IMR-90 (cell line): ENCODE measurements at regions not wholly inside any gene's neighbourhood (a gene's known extent, or its start where the extent isn't known, plus 50 kb on each side); places are given as distances from the start of the nearest gene placed in this dataset.

ENCODE experiments used
- ATAC-seq: fragments of 200-7000 bp; cut with Tn5 transposase; 2 replicates; pipeline ENCODE4 v1.9.1; 2020; ENCODE audit warnings: low read depth, mild to moderate bottlenecking, moderate library complexity
- BruUV-seq: library from RNA; stranded (reverse); fragments of 400-500 nt; replicated peaks from 2 replicates; lab custom pipeline; 2021; lab: Mats Ljungman, UMichigan
- CTCF ChIA-PET: fragments of 300-600 bp; formaldehyde crosslinking; extraction: SDS; loops from one replicate; lab custom pipeline; 2021; ENCODE audit warnings: antibody characterized with exemption; lab: Yijun Ruan, JAX
- POLR2A ChIA-PET: fragments of 300-600 bp; sonication (Branson Sonifier 250); formaldehyde crosslinking; loops from one replicate; lab custom pipeline; 2022; ENCODE audit warnings: antibody characterized with exemption; ENCODE audit not compliant: unreplicated experiment; lab: Charles Lee
- DNase-seq: peaks from one replicate; pipeline ENCODE4 v3.0.0; 2013
- H2AFZ ChIP-seq: replicated peaks from 2 replicates; pipeline ENCODE3; 2013; ENCODE audit warnings: low read length, mild to moderate bottlenecking; ENCODE audit not compliant: poor library complexity
- H2AK5ac ChIP-seq: 2 replicates; pipeline ENCODE4 v1.6.1; 2013; ENCODE audit warnings: low read depth, low read length, inconsistent platforms
- H2AK9ac ChIP-seq: replicated peaks from 2 replicates; pipeline ENCODE3; 2013; ENCODE audit warnings: mild to moderate bottlenecking, low read depth, low read length, moderate library complexity; ENCODE audit not compliant: poor library complexity
- H2BK120ac ChIP-seq: 2 replicates; pipeline ENCODE4 v1.6.1; 2013; ENCODE audit warnings: low read depth, low read length, inconsistent platforms
- H2BK15ac ChIP-seq: 3 replicates; pipeline ENCODE4 v1.6.1; 2013; ENCODE audit warnings: low read depth, low read length, inconsistent platforms
- H2BK20ac ChIP-seq: 2 replicates; pipeline ENCODE4 v1.6.1; 2013; ENCODE audit warnings: low read depth, mild to moderate bottlenecking, inconsistent platforms, low read length, moderate library complexity
- H2BK5ac ChIP-seq: 2 replicates; pipeline ENCODE4 v1.6.1; 2013; ENCODE audit warnings: mild to moderate bottlenecking, low read depth, low read length, inconsistent platforms; ENCODE audit not compliant: poor library complexity, severe bottlenecking
- H3K14ac ChIP-seq: replicated peaks from 2 replicates; pipeline ENCODE4 v1.6.1; 2013; ENCODE audit warnings: low read depth, low read length, inconsistent platforms
- H3K18ac ChIP-seq: 2 replicates; pipeline ENCODE4 v1.6.1; 2013; ENCODE audit warnings: low read depth, low read length, control low read depth
- H3K23ac ChIP-seq: 2 replicates; pipeline ENCODE4 v1.6.1; 2013; ENCODE audit warnings: low read depth, low read length, inconsistent platforms
- H3K27ac ChIP-seq: 2 replicates; pipeline ENCODE4 v1.5.1; 2013; ENCODE audit warnings: mild to moderate bottlenecking, control low read depth, low read length; ENCODE audit not compliant: insufficient read depth
- H3K27me3 ChIP-seq: 2 replicates; pipeline ENCODE4 v1.6.1; 2013; ENCODE audit warnings: low read length; ENCODE audit not compliant: control insufficient read depth, insufficient read depth
- H3K36me3 ChIP-seq: 2 replicates; pipeline ENCODE4 v1.6.1; 2013; ENCODE audit warnings: low read length, mixed read lengths; ENCODE audit not compliant: control insufficient read depth, insufficient read depth
- H3K4ac ChIP-seq: 2 replicates; pipeline ENCODE4 v1.6.1; 2013; ENCODE audit warnings: low read depth, low read length, inconsistent platforms
- H3K4me1 ChIP-seq: 2 replicates; pipeline ENCODE4 v1.6.1; 2013; ENCODE audit warnings: low read length, mixed read lengths; ENCODE audit not compliant: control insufficient read depth, insufficient read depth
- H3K4me2 ChIP-seq: 2 replicates; pipeline ENCODE4 v1.6.1; 2013; ENCODE audit warnings: low read depth, mild to moderate bottlenecking, control low read depth, low read length, moderate library complexity
- H3K4me3 ChIP-seq: 2 replicates; pipeline ENCODE4 v1.5.1; 2013; ENCODE audit warnings: low read depth, mild to moderate bottlenecking, control low read depth, low read length, moderate library complexity; ENCODE audit not compliant: insufficient read depth
- H3K56ac ChIP-seq: 2 replicates; pipeline ENCODE4 v1.6.1; 2013; ENCODE audit warnings: low read length, inconsistent platforms; ENCODE audit not compliant: insufficient read depth; ENCODE audit errors: extremely low read depth
- H3K79me1 ChIP-seq, 2 experiments: 2 replicates each; pipeline ENCODE4 v1.6.1; 2013; ENCODE audit warnings: low read length in 2 of 2, inconsistent platforms in 1 of 2, low read depth in 1 of 2
- H3K9ac ChIP-seq: 2 replicates; pipeline ENCODE4 v1.6.1; 2013; ENCODE audit warnings: low read depth, low read length, control low read depth
- H3K9me1 ChIP-seq: 2 replicates; pipeline ENCODE4 v1.6.1; 2013; ENCODE audit warnings: low read length, inconsistent platforms; ENCODE audit not compliant: insufficient read depth
- H3K9me3 ChIP-seq: 2 replicates; pipeline ENCODE4 v1.6.1; 2013; ENCODE audit warnings: low read length; ENCODE audit not compliant: control insufficient read depth, insufficient read depth
- H4K20me1 ChIP-seq: 2 replicates; pipeline ENCODE4 v1.6.1; 2013; ENCODE audit warnings: low read length, inconsistent platforms; ENCODE audit not compliant: insufficient read depth
- H4K5ac ChIP-seq: 2 replicates; pipeline ENCODE4 v1.6.1; 2013; ENCODE audit warnings: mild to moderate bottlenecking, low read depth, low read length, control low read depth
- H4K8ac ChIP-seq, 2 experiments: 2 replicates each; pipeline ENCODE4 v1.6.1; 2013; ENCODE audit warnings: low read depth in 2 of 2, low read length in 2 of 2, control low read depth in 1 of 2, inconsistent platforms in 1 of 2
- H4K91ac ChIP-seq: 2 replicates; pipeline ENCODE4 v1.6.1; 2013; ENCODE audit warnings: low read depth, low read length, inconsistent platforms; ENCODE audit not compliant: insufficient read depth
- BHLHE40 ChIP-seq: fragments of 150-350 bp; IDR thresholded peaks from 2 replicates; pipeline ENCODE4 v1.6.1; 2016; ENCODE audit warnings: mild to moderate bottlenecking, low read depth, low read length
- CEBPB ChIP-seq: IDR thresholded peaks from 2 replicates; pipeline ENCODE4 v1.6.1; 2012; ENCODE audit warnings: low read depth, low read length, improper control_type of control experiment
- CHD1 ChIP-seq: IDR thresholded peaks from 2 replicates; pipeline ENCODE4 v1.6.1; 2012; ENCODE audit warnings: low read depth, low read length, improper control_type of control experiment
- CTCF ChIP-seq: conservative IDR thresholded peaks from 2 replicates; pipeline ENCODE4 v1.5.1; 2012; ENCODE audit warnings: mild to moderate bottlenecking, low read depth, low read length, improper control_type of control experiment
- ELK1 ChIP-seq: fragments of 150-350 bp; IDR thresholded peaks from 2 replicates; pipeline ENCODE4 v1.6.1; 2016; ENCODE audit warnings: low read depth, mild to moderate bottlenecking, low read length, moderate library complexity, borderline replicate concordance
- FOS ChIP-seq: fragments of 150-350 bp; IDR thresholded peaks from 2 replicates; pipeline ENCODE4 v1.6.1; 2016; ENCODE audit warnings: low read depth, low read length
- MAFK ChIP-seq: IDR thresholded peaks from 2 replicates; pipeline ENCODE4 v1.6.1; 2012; ENCODE audit warnings: low read depth, low read length, improper control_type of control experiment
- MAZ ChIP-seq: IDR thresholded peaks from 2 replicates; pipeline ENCODE4 v1.6.1; 2012; ENCODE audit warnings: low read depth, mild to moderate bottlenecking, low read length, improper control_type of control experiment, moderate library complexity, borderline replicate concordance
- MXI1 ChIP-seq: IDR thresholded peaks from 2 replicates; pipeline ENCODE4 v1.6.1; 2012; ENCODE audit warnings: low read depth, mild to moderate bottlenecking, low read length, moderate library complexity, borderline replicate concordance
- NFE2L2 ChIP-seq: fragments of 150-350 bp; IDR thresholded peaks from 2 replicates; pipeline ENCODE4 v1.6.1; 2016; ENCODE audit warnings: low read depth, mild to moderate bottlenecking, low read length
- POLR2A ChIP-seq: IDR thresholded peaks from 2 replicates; pipeline ENCODE4 v1.6.1; 2012; ENCODE audit warnings: mild to moderate bottlenecking, low read depth, low read length
- RAD21 ChIP-seq: IDR thresholded peaks from 2 replicates; pipeline ENCODE4 v1.6.1; 2012; ENCODE audit warnings: low read length, improper control_type of control experiment
- RCOR1 ChIP-seq: IDR thresholded peaks from 2 replicates; pipeline ENCODE4 v1.6.1; 2012; ENCODE audit warnings: mild to moderate bottlenecking, low read length, improper control_type of control experiment; ENCODE audit not compliant: insufficient replicate concordance
- RFX5 ChIP-seq: IDR thresholded peaks from 2 replicates; pipeline ENCODE4 v1.8.0; 2012; ENCODE audit warnings: low read depth, mild to moderate bottlenecking, low read length, moderate library complexity
- SMC3 ChIP-seq: fragments of 150-350 bp; IDR thresholded peaks from 2 replicates; pipeline ENCODE4 v1.6.1; 2016; ENCODE audit warnings: low read depth, mild to moderate bottlenecking, antibody characterized with exemption, low read length, moderate library complexity
- USF2 ChIP-seq: fragments of 150-350 bp; IDR thresholded peaks from 2 replicates; pipeline ENCODE4 v1.6.1; 2017; ENCODE audit warnings: mild to moderate bottlenecking, antibody characterized with exemption, low read length, low read depth
- WGBS, 2 experiments: methylation state at CpG; one replicate each; pipeline versions ENCODE4 v1.1.5 to v1.1.7; 2013; ENCODE audit warnings: missing lambda C conversion rate in 2 of 2; ENCODE audit not compliant: insufficient read length in 1 of 2; ENCODE audit errors: extremely low coverage in 2 of 2; 5-methylcytosine and 5-hydroxymethylcytosine counted together
- dilution Hi-C: fragments of 300-500 bp; cut with HindIII; formaldehyde crosslinking; loops from one replicate; pipeline ENCODE4 v1.14.3; 2018; ENCODE audit warnings: low sequenced_read_pairs; ENCODE audit not compliant: unreplicated experiment
- in situ Hi-C: fragments of 300-500 bp; cut with MboI; formaldehyde crosslinking; loops from 3 replicates; pipeline ENCODE4 v1.14.3; 2019; ENCODE audit warnings: low sequenced_read_pairs, inconsistent platforms, mixed read lengths
- intact Hi-C: fragments of 100-400 bp; cut with micrococcal nuclease; formaldehyde crosslinking; loops from 2 replicates; pipeline ENCODE4 v1.10.0; 2022

- H3K4ac ChIP-seq, result no peak overlapping the region
- no peak overlapping the region for H4K5ac ChIP-seq
- no peak overlapping the region for H3K4me3 ChIP-seq
- ATAC-seq (no peak), DNase-seq (no peak)
- ChIA-PET CTCF (no interaction called here), POLR2A (no interaction called here)
- H3K27ac ChIP-seq, result no peak overlapping the region
- H2AK9ac ChIP-seq, result no peak overlapping the region
- no peak overlapping the region for H3K14ac ChIP-seq
- no peaks in the 10 kb centered on the region for H3K9me3 ChIP-seq
- H2BK20ac ChIP-seq, result no peak overlapping the region
- no peak overlapping the region for H4K91ac ChIP-seq
- no peaks in the 10 kb centered on the region for H4K20me1 ChIP-seq
- H3K4me2 ChIP-seq, result no peak overlapping the region
- H2AK5ac ChIP-seq, result no peak overlapping the region
- dilution Hi-C loops, result no loop called here
- in situ Hi-C loops, result no loop called here
- H3K9ac ChIP-seq, result no peak overlapping the region
- no CpG with 5 or more reads among the region's 3 CpGs for WGBS, 2 experiments
- no peaks in the 10 kb centered on the region for H3K9me1 ChIP-seq
- no peak overlapping the region for H2BK5ac ChIP-seq
- no peak overlapping the region for H4K8ac ChIP-seq
- TF ChIP-seq CHD1 (no peak), CEBPB (no peak), RAD21 (no peak), POLR2A (no peak), SMC3 (no peak), RFX5 (no peak), ELK1 (no peak), MAFK (no peak), CTCF (no peak), BHLHE40 (no peak), USF2 (no peak), RCOR1 (no peak), MXI1 (no peak), MAZ (no peak), FOS (no peak), NFE2L2 (no peak)
- H2BK120ac ChIP-seq, result no peak overlapping the region
- no peaks in the 10 kb centered on the region for H3K36me3 ChIP-seq
- H3K23ac ChIP-seq, result no peak overlapping the region
- H2BK15ac ChIP-seq, result no peak overlapping the region
- intact Hi-C loops, result no loop called here
- BruUV-seq, result no TSS peak
- no peak overlapping the region for H3K56ac ChIP-seq
- H3K27me3 ChIP-seq, result peaks cover 1% of the 10 kb centered on the region; the same call in 1 of the 2 replicates
- H3K18ac ChIP-seq, result no peak overlapping the region
- H3K79me1 ChIP-seq, result no peaks in the 10 kb centered on the region
- no peak overlapping the region for H2AFZ ChIP-seq
- H3K4me1 ChIP-seq, result no peaks in the 10 kb centered on the region
Measured at GRCh38 chrX:108945883-108946523, 209.6 kb upstream of the IRS4 start.
